CD14-positive monocyte (primary cell): ENCODE measurements at regions not wholly inside any gene's neighbourhood (a gene's known extent, or its start where the extent isn't known, plus 50 kb on each side); places are given as distances from the start of the nearest gene placed in this dataset.

Source experiments
- DNase-seq, 3 donors: peaks; one replicate each; pipeline ENCODE4 v3.0.0-alpha.2; 2011 to 2022
- H2AFZ ChIP-seq: 2 replicates; pipeline ENCODE4 v1.6.0; 2012; ENCODE audit warnings: mild to moderate bottlenecking, low read depth, low read length, inconsistent platforms; ENCODE audit not compliant: insufficient read depth, poor library complexity, severe bottlenecking
- H3K27ac ChIP-seq, 2 donors: 1 replicate in 1 of 2; 2 replicates in 1 of 2; pipeline ENCODE4 v1.5.1; 2012 to 2013; ENCODE audit warnings: low read length in 2 of 2, control low read depth in 1 of 2, inconsistent platforms in 1 of 2, low read depth in 1 of 2, mild to moderate bottlenecking in 1 of 2
- H3K27me3 ChIP-seq, 2 donors: one replicate each; pipeline versions ENCODE4 v1.6.0 to v1.6.1; 2011 to 2013; ENCODE audit warnings: low read length in 2 of 2; ENCODE audit not compliant: control insufficient read depth in 2 of 2, insufficient read depth in 2 of 2
- H3K36me3 ChIP-seq, 2 donors: replicated peaks in 1 of 2; 1 replicate in 1 of 2; 2 replicates in 1 of 2; pipeline versions ENCODE4 v1.5.1 to v1.6.1; 2012 to 2013; ENCODE audit warnings: low read length in 2 of 2, control low read depth in 1 of 2, inconsistent platforms in 1 of 2, mild to moderate bottlenecking in 1 of 2; ENCODE audit not compliant: insufficient read depth in 2 of 2, control insufficient read depth in 1 of 2
- H3K4me1 ChIP-seq, 2 donors: 1 replicate in 1 of 2; 2 replicates in 1 of 2; pipeline versions ENCODE4 v1.5.1 to v1.6.1; 2012 to 2013; ENCODE audit warnings: low read length in 2 of 2, control low read depth in 1 of 2, inconsistent platforms in 1 of 2, mild to moderate bottlenecking in 1 of 2, moderate library complexity in 1 of 2; ENCODE audit not compliant: insufficient read depth in 2 of 2, control insufficient read depth in 1 of 2
- H3K4me2 ChIP-seq: replicated peaks from 2 replicates; pipeline ENCODE3; 2012; ENCODE audit warnings: low read length, moderate library complexity, mild to moderate bottlenecking; ENCODE audit not compliant: poor library complexity, severe bottlenecking; ENCODE audit errors: extremely low read depth
- H3K4me3 ChIP-seq, 3 experiments: fragments of 200-600 bp in 1 of 3; sonication (generic) in 1 of 3; replicated peaks in 1 of 3; 1 replicate in 2 of 3; 2 replicates in 1 of 3; pipeline ENCODE4 v1.5.1; 2011 to 2013; ENCODE audit warnings: low read length in 3 of 3, mild to moderate bottlenecking in 3 of 3, control low read depth in 2 of 3, low read depth in 2 of 3, inconsistent platforms in 1 of 3, moderate library complexity in 1 of 3
- H3K79me2 ChIP-seq: 2 replicates; pipeline ENCODE4 v1.6.0; 2012; ENCODE audit warnings: mild to moderate bottlenecking, control low read depth, inconsistent platforms, low read length, moderate library complexity; ENCODE audit not compliant: insufficient read depth
- H3K9ac ChIP-seq: 2 replicates; pipeline ENCODE4 v1.6.0; 2017; ENCODE audit warnings: low read length, mild to moderate bottlenecking; ENCODE audit not compliant: insufficient read depth, poor library complexity, severe bottlenecking
- H3K9me3 ChIP-seq, 2 donors: replicated peaks in 1 of 2; 1 replicate in 1 of 2; 2 replicates in 1 of 2; pipeline versions ENCODE4 v1.5.1 to v1.6.1; 2012 to 2013; ENCODE audit warnings: low read length in 2 of 2, control low read depth in 1 of 2; ENCODE audit not compliant: control insufficient read depth in 1 of 2, insufficient read depth in 1 of 2
- H4K20me1 ChIP-seq: 2 replicates; pipeline ENCODE4 v1.6.0; 2012; ENCODE audit warnings: mild to moderate bottlenecking, low read length, control low read depth, moderate library complexity; ENCODE audit not compliant: insufficient read depth
- H3K27ac Mint-ChIP-seq, 7 donors: one replicate each; pipeline ENCODE4 v1.8.0; 2020; ENCODE audit warnings: mild to moderate bottlenecking in 7 of 7, mixed read lengths in 7 of 7, moderate library complexity in 6 of 7, inconsistent platforms in 2 of 7
- H3K27me3 Mint-ChIP-seq, 3 donors: one replicate each; pipeline ENCODE4 v1.8.0; 2021 to 2022; ENCODE audit warnings: low read depth in 3 of 3, mild to moderate bottlenecking in 3 of 3, mixed read lengths in 3 of 3, moderate library complexity in 3 of 3, inconsistent platforms in 1 of 3
- H3K36me3 Mint-ChIP-seq, 2 donors: one replicate each; pipeline ENCODE4 v1.8.0; 2020; ENCODE audit warnings: mixed read lengths in 2 of 2, inconsistent platforms in 1 of 2, mild to moderate bottlenecking in 1 of 2
- H3K4me1 Mint-ChIP-seq: one replicate; pipeline ENCODE4 v1.8.0; 2020; ENCODE audit warnings: mild to moderate bottlenecking, mixed read lengths
- H3K4me3 Mint-ChIP-seq, 2 donors: one replicate each; pipeline ENCODE4 v1.8.0; 2020; ENCODE audit warnings: mild to moderate bottlenecking in 2 of 2, mixed read lengths in 2 of 2, moderate library complexity in 1 of 2
- H3K9me3 Mint-ChIP-seq, 7 donors: one replicate each; pipeline ENCODE4 v1.8.0; 2020 to 2022; ENCODE audit warnings: mixed read lengths in 7 of 7, mild to moderate bottlenecking in 6 of 7, moderate library complexity in 6 of 7, inconsistent platforms in 2 of 7
- CTCF ChIP-seq: fragments of 200-600 bp; IDR thresholded peaks from one replicate; pipeline ENCODE4 v1.8.0; 2022; ENCODE audit warnings: antibody characterized with exemption, mild to moderate bottlenecking
- WGBS: methylation state at CpG from one replicate; pipeline ENCODE4 v1.1.5; 2013; ENCODE audit warnings: missing lambda C conversion rate; ENCODE audit not compliant: insufficient coverage; 5-methylcytosine and 5-hydroxymethylcytosine counted together
- intact Hi-C, 2 donors: fragments of 100-400 bp; cut with micrococcal nuclease; formaldehyde crosslinking; loops; one replicate each; pipeline versions ENCODE4 v1.15.0 to v1.15.1; 2023

GRCh38 chr13:54841682-54842081, 1813.1 kb downstream of the OLFM4 start:
- intact Hi-C loops = no loop called here
- no peaks in the 10 kb centered on the region for H3K4me1 ChIP-seq

GRCh38 chr13:54845351-54845965, 1816.8 kb downstream of the OLFM4 start:
- no peak overlapping the region for H3K4me2 ChIP-seq
- no peak overlapping the region for H3K27ac ChIP-seq
- H3K36me3 ChIP-seq = no peaks in the 10 kb centered on the region
- H3K4me3 ChIP-seq = no peak overlapping the region
- Mint-ChIP-seq H3K36me3 (no peaks in the 10 kb centered on the region), H3K9me3 (peaks cover 0 to 2% (median 0%) of the 10 kb centered on the region in 7 donors), H3K4me3 (no peak overlapping the region), H3K27me3 (peaks cover 0 to 1% (median 0%) of the 10 kb centered on the region in 3 donors), H3K4me1 (no peaks in the 10 kb centered on the region), H3K27ac (no peak overlapping the region)
- peaks cover 0 to 3% of the 10 kb centered on the region in 2 donors for H3K9me3 ChIP-seq
- H3K79me2 ChIP-seq = no peaks in the 10 kb centered on the region
- H3K4me1 ChIP-seq = no peaks in the 10 kb centered on the region
- no peak for DNase-seq
- no peak for TF ChIP-seq CTCF
- no peaks in the 10 kb centered on the region for H3K27me3 ChIP-seq
- intact Hi-C loops = no loop called here
- H2AFZ ChIP-seq = no peak overlapping the region
- H3K9ac ChIP-seq = no peak overlapping the region
- no peaks in the 10 kb centered on the region for H4K20me1 ChIP-seq
- 67% methylated on average over 1 of the region's 6 CpGs for WGBS

More at GRCh38 chr13:54841682-54842081, 1813.1 kb downstream of the OLFM4 start:
- Histone ChIP-seq H3K4me2 (no peak overlapping the region), H3K79me2 (no peaks in the 10 kb centered on the region), H2AFZ (no peak overlapping the region), H3K27me3 (no peaks in the 10 kb centered on the region), H3K9ac (no peak overlapping the region), H3K9me3 (peaks cover 0 to 3% of the 10 kb centered on the region in 2 donors), H3K27ac (no peak overlapping the region), H3K36me3 (no peaks in the 10 kb centered on the region), H3K4me3 (no peak overlapping the region), H4K20me1 (no peaks in the 10 kb centered on the region)
- no peak overlapping the region for H3K27ac Mint-ChIP-seq
- no peak for TF ChIP-seq CTCF
- DNase-seq = no peak
- H3K9me3 Mint-ChIP-seq = no peaks in the 10 kb centered on the region
- no peaks in the 10 kb centered on the region for H3K36me3 Mint-ChIP-seq
- H3K4me1 Mint-ChIP-seq = no peaks in the 10 kb centered on the region
- H3K27me3 Mint-ChIP-seq = peaks cover 0 to 1% (median 0%) of the 10 kb centered on the region in 3 donors
- no peak overlapping the region for H3K4me3 Mint-ChIP-seq
